ENCODE measurements at regions not wholly inside any gene's neighbourhood (a gene's known extent, or its start where the extent isn't known, plus 50 kb on each side); places are given as distances from the start of the nearest gene placed in this dataset.

DNA sequence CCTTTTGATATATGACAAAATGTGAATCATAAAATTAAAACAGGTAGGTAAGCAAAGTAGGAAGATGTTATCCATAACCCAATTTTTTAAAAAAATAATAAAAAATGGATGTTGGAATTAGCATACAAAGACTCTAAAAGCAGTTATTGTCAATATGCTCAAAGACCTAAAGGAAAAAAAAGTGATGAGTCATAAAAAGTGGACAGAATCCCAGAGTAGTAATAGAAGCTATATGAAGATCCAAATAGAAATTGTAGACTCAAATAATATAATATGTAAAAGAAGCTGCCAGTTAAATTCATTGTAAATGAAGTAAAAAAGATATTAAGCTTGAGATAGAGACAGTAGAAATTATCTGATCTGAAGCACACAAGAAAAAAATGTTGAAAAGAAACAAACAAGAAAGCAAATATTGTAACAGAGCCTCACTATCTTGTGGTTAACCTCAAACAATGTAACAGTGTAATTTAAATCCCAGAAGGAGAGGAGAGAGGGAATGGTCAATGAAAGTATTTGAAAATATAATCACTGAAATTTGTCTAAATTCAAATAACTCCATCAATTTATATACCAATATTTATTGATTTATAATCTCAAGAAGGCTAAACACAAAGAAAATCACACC lies 773.4 kb upstream of the RAG2 start:
- in situ Hi-C loops (cut with MboI; ENCODE audit: low pct_unique_long_range_greater_than_20kb, low sequenced_read_pairs, unreplicated experiment): no loop called here
- DNase-seq (ENCODE audit: low spot score): no peak
- TF ChIP-seq CTCF (IDR thresholded peaks at IDR 0.05; ENCODE audit: extremely low read depth, insufficient read depth, missing control alignments): no peak

GRCh38 chr11:37370817-37371216 lies 772.8 kb upstream of the RAG2 start:
- no peak for DNase-seq (ENCODE audit: low spot score)
- in situ Hi-C loops (cut with MboI; ENCODE audit: low pct_unique_long_range_greater_than_20kb, low sequenced_read_pairs, unreplicated experiment): no loop called here
- no peak for TF ChIP-seq CTCF (IDR thresholded peaks at IDR 0.05; ENCODE audit: extremely low read depth, insufficient read depth, missing control alignments)

DNA sequence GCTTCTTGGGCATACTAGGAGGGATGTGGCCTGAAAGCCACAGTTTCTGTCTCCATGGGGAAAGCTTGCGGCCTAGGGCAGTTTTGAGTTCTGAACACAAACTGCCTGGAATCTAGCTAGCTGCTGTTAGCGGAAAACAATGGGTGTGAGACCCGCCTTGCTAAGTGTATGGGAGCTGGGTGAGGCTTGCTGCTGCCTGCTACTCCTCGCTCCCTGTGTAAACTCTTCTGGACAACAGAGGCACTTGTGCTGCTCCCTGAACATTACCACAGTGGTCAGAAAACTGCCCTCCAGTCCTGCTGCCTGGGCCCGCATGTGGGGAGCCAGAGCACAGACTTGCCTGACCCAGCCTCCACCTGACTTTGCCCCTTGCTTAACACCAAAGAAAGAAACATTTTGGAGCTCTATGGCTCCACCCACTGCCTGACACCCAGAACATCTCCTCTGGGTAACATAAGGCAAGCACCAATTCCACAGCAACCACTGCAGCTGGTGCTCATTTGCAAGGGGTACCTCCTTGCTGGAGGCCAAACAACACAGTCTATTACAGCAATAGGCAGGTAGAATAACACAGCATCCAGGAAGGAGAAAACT lies 766.3 kb upstream of the RAG2 start:
- DNase-seq (ENCODE audit: low spot score): no peak
- TF ChIP-seq CTCF (IDR thresholded peaks at IDR 0.05; ENCODE audit: extremely low read depth, insufficient read depth, missing control alignments): no peak
- in situ Hi-C loops (cut with MboI; ENCODE audit: low pct_unique_long_range_greater_than_20kb, low sequenced_read_pairs, unreplicated experiment): no loop called here

- no peak for DNase-seq (ENCODE audit: low spot score)
- no peak for TF ChIP-seq CTCF (IDR thresholded peaks at IDR 0.05; ENCODE audit: extremely low read depth, insufficient read depth, missing control alignments)
- in situ Hi-C loops (cut with MboI; ENCODE audit: low pct_unique_long_range_greater_than_20kb, low sequenced_read_pairs, unreplicated experiment): no loop called here
These were observed 755.2 kb upstream of the RAG2 start for GRCh38 chr11:37353192-37353591.

DNA sequence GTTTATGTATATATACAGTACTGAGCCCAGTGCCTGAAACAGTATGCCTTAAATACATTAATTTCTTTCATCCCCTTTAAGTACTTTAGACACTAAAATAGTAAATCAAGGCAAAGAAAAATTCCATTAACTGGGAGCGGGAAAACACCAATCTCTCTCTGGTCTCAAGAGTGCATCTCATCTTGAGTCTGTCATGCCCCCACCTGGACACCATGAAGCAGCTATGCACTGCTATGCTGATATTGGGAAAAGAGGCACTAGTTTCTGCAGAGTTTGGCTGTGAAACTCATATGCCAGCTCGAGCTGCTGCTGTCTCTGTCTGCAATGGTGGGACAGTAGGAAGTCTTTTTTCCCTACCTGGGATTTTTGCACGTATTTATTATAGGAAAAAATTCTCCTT lies 754.4 kb upstream of the RAG2 start:
- in situ Hi-C loops (cut with MboI; ENCODE audit: low pct_unique_long_range_greater_than_20kb, low sequenced_read_pairs, unreplicated experiment): no loop called here
- TF ChIP-seq CTCF (IDR thresholded peaks at IDR 0.05; ENCODE audit: extremely low read depth, insufficient read depth, missing control alignments): no peak
- no peak for DNase-seq (ENCODE audit: low spot score)

- no peak for TF ChIP-seq CTCF (IDR thresholded peaks at IDR 0.05; ENCODE audit: extremely low read depth, insufficient read depth, missing control alignments)
- no peak for DNase-seq (ENCODE audit: low spot score)
- in situ Hi-C loops (cut with MboI; ENCODE audit: low pct_unique_long_range_greater_than_20kb, low sequenced_read_pairs, unreplicated experiment): no loop called here
These were observed 745.3 kb upstream of the RAG2 start for GRCh38 chr11:37343290-37343689.
